GM12864 (cell line): ENCODE measurements at regions not wholly inside any gene's neighbourhood (a gene's known extent, or its start where the extent isn't known, plus 50 kb on each side); places are given as distances from the start of the nearest gene placed in this dataset.
"Not testable (repeated sequence)": the region's sequence is repeated elsewhere in the genome, so short reads cannot be mapped to it uniquely, and the experiment has no call there.

Experiments used
- DNase-seq: peaks from one replicate; pipeline ENCODE4 v3.0.0-alpha.2; 2011; ENCODE audit warnings: low read depth
- H3K4me3 ChIP-seq: 2 replicates; pipeline ENCODE4 v1.5.1; 2011; ENCODE audit warnings: mild to moderate bottlenecking, low read depth, low read length, control low read depth
- CTCF ChIP-seq: IDR thresholded peaks from 2 replicates; pipeline ENCODE4 v1.5.1; 2011; ENCODE audit warnings: low read depth, mild to moderate bottlenecking, moderate library complexity, low read length, control low read depth, inconsistent platforms; ENCODE audit errors: missing control alignments

- no peak for DNase-seq
- TF ChIP-seq CTCF, result no peak
- no peak overlapping the region for H3K4me3 ChIP-seq
These were observed 131.4 kb upstream of the RGS6 start for GRCh38 chr14:71800878-71801277.

- DNase-seq, result no peak
- TF ChIP-seq CTCF, result no peak
These were observed 128.5 kb upstream of the RGS6 start for GRCh38 chr14:71803539-71804260.

GRCh38 chr14:71804992-71805391 lies 127.2 kb upstream of the RGS6 start:
- TF ChIP-seq CTCF, result no peak
- no peak overlapping the region for H3K4me3 ChIP-seq
- DNase-seq, result no peak

More at GRCh38 chr14:71803539-71804260, 128.5 kb upstream of the RGS6 start:
- H3K4me3 ChIP-seq, result no peak overlapping the region

- not testable (repeated sequence) for DNase-seq, H3K4me3 ChIP-seq
These were observed 125.2 kb upstream of the RGS6 start for GRCh38 chr14:71807049-71807448.

DNA sequence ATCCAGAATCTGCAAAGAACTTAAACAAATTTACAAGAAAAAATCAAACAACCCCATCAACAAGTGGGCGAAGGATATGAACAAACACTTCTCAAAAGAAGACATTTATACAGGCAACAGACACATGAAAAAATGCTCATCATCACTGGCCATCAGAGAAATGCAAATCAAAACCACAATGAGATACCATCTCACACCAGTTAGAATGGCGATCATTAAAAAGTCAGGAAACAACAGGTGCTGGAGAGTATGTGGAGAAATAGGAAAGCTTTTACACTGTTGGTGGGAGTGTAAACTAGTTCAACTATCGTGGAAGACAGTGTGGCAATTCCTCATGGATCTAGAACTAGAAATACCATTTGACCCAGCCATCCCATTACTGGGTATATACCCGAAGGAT lies 121.4 kb upstream of the RGS6 start:
- DNase-seq, result not testable (repeated sequence)

GRCh38 chr14:71812693-71813092 lies 119.5 kb upstream of the RGS6 start:
- DNase-seq, result no peak
- no peak for TF ChIP-seq CTCF
- no peak overlapping the region for H3K4me3 ChIP-seq

More for the DNA sequence above, 121.4 kb upstream of the RGS6 start:
- H3K4me3 ChIP-seq, result not testable (repeated sequence)

DNA sequence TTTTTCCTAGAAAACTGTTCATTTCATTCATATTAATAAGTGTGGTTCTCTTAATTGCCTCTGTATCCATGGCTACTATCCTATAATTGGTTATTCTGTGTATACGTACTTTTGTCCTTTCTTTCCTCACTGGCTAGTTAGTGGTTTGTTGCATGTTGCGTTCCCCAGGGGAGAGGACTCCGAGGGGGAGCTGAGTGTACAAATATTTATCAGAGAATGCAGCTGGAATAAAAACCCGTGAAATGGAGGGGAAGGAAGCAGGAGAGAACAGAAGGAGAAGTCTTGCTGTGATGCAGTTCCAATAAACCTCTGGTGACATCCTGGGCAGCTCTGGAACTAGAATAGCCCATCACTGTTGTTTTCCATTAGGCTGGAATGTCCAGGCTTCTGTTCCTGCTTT lies 117.1 kb upstream of the RGS6 start:
- TF ChIP-seq CTCF, result no peak
- no peak overlapping the region for H3K4me3 ChIP-seq
- DNase-seq, result no peak

- no peak for DNase-seq
- TF ChIP-seq CTCF, result no peak
These were observed 107.4 kb upstream of the RGS6 start for GRCh38 chr14:71824816-71825215.

More at GRCh38 chr14:71824816-71825215, 107.4 kb upstream of the RGS6 start:
- no peak overlapping the region for H3K4me3 ChIP-seq
